D721Med (cell line): ENCODE measurements at regions not wholly inside any gene's neighbourhood (a gene's known extent, or its start where the extent isn't known, plus 50 kb on each side); places are given as distances from the start of the nearest gene placed in this dataset.
"Not testable (repeated sequence)": the region's sequence is repeated elsewhere in the genome, so short reads cannot be mapped to it uniquely, and the experiment has no call there.

Source experiments
- DNase-seq: peaks from one replicate; pipeline ENCODE4 v3.0.0; 2011; ENCODE audit warnings: low spot score; ENCODE audit not compliant: insufficient read length
- FAIRE-seq: peaks from 2 replicates; lab custom pipeline; 2011; peaks lifted over from hg19 to GRCh38; lab: Jason Lieb, UNC
- CTCF ChIP-seq: IDR thresholded peaks from 2 replicates; pipeline ENCODE4 v1.5.1; 2012; ENCODE audit warnings: mild to moderate bottlenecking, control low read depth; ENCODE audit not compliant: insufficient read depth; ENCODE audit errors: missing control alignments

DNA sequence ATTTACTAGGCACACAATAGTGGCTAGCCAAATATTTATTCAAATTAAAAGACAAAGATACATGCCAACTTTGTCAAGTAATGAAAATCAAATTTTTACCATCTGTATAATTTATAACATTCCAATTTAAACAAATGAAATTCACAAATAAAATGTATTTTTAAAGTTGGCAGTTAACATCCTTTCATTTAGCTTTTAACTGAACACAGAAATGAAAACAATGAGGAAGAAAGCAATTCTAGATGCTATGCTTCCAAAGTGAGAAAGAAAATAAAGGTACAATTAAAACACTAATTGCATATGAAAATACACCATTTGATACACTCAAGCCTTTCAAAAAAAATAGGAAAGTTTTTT, 123.1 kb downstream of the MPP7 start:
- FAIRE-seq (no peak), DNase-seq (no peak)
- no peak for TF ChIP-seq CTCF

DNA sequence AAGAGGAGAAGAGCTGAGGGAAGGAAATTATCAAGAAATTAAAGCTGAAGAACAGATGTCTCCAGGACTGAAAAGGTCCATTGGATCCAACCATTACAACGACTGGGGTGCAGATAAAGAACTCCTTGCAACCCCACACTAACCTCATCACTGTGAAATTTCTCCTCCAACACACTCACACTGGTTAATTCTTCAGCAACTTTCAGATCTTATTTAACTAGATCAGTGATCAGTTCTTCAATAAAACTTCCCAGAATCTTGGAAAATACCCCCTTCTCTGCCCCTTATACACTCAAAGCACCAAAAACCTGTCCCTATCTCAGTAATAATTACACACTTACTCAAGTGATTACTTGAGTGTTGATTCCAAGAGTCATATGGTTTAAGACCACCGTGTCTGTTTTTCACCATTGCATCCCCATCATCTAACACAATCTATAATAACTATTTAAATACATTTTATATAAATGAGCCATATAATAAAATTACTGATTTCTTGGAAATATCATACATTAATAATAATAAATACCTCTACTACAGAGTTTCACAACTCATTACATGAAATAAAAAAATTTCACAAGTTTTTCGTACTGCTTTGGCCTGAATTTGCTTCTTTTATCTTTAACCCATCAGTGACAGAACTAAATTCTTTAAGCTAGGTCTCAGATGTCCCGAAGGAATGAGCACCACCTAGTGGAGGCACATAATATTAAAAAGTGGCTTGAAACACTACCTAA, 123.7 kb downstream of the MPP7 start:
- FAIRE-seq: no peak
- no peak for DNase-seq

GRCh38 chr10:28177944-28178637, 124.8 kb downstream of the MPP7 start:
- TF ChIP-seq CTCF: no peak
- FAIRE-seq: no peak
- DNase-seq: no peak

More for the DNA sequence above, 123.7 kb downstream of the MPP7 start:
- TF ChIP-seq CTCF: peak; percentile 68

DNA sequence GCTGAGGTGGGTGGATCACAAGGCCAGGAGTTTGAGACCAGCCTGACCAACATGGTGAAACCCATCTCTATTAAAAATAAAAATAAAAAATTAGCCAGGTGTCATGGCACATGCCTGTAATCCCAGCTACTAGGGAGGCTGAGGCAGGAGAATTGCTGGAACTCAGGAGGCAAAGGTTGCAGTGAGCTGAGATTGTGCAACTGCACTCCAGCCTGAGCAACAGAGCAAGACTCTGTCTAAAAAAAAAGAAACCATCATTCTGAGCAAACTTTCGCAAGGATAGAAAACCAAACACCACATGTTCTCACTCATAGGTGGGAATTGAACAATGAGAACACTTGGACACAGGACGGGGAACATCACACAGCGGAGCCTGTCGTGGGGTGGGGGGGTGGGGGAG, 126.4 kb downstream of the MPP7 start:
- not testable (repeated sequence) for DNase-seq, FAIRE-seq

DNA sequence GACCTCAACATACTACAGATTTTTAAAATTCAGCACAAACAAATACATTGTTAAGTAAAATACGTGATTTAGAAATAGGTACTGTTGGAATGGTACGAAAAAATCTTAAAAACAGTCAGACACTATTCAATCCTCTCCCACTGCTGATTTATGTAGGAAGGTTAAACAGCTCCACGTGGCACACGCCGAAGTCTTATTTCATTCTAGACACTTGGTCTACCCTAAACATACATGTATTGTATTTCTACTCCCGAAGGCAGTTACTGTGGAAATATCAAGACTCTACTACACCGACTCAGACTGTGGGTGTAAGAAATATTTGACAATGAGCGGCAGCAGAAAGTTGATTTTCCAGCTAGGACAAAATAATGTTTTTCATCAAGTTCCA, 130.6 kb downstream of the MPP7 start:
- DNase-seq (no peak), FAIRE-seq (no peak)
- no peak for TF ChIP-seq CTCF

DNA sequence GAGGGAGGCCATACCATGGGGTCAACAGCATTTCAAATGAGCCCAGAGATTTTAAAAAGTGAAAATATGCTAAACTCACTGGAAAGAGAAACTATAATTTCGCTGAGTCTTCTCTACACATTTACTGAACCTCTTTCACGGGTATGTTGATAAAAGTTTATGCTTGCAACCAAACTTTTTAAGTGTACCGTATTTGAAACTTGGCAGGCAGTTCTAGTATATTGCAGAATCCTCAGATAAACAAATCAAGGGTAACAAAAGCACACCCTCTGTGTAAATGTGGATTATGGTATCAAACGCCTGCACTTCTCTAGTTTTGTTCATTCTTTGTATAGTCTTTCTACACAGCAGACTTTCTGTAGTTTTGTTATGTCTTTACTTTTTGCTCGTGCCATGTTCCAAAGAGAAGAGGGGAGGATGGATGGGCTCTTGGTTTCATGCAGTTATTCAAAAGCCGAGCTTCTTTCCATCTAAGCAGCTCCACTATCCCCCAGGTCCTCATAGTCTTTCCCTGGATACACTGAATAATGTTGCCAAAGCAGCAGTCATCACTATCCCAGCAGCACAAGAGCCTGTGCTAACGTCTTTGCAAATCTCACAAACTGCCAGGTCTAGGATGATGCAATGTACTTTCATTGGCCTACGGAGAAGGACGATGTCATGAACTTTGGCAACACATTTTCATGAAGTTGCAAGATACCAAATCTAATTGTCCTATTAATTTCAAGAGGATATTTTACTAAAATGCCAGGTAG, 131.2 kb downstream of the MPP7 start:
- DNase-seq (no peak), FAIRE-seq (no peak)
- no peak for TF ChIP-seq CTCF

GRCh38 chr10:28169525-28169924, 133.3 kb downstream of the MPP7 start:
- FAIRE-seq (peak; percentile 41), DNase-seq (no peak)
- TF ChIP-seq CTCF: no peak
